Natural killer cell treated with Interleukin-12 subunit alpha and Interleukin-12 subunit beta and Interleukin-15 and Interleukin-18, amount 100 ng/mL, for 72 hours (primary cell): ENCODE measurements at regions not wholly inside any gene's neighbourhood (a gene's known extent, or its start where the extent isn't known, plus 50 kb on each side); places are given as distances from the start of the nearest gene placed in this dataset.
A peak's percentile ranks its signal among the peaks of the same experiment; 100 is the strongest.
"Not testable (repeated sequence)": the region's sequence is repeated elsewhere in the genome, so short reads cannot be mapped to it uniquely, and the experiment has no call there.

Source experiments
- ATAC-seq, 2 donors: fragments of 150-1000 bp; cut with Tn5 transposase in 1 of 2; sonication (Bioruptor Pico), chemical (Tn5 transposase) in 1 of 2; 2 replicates each; pipeline ENCODE4 v1.10.0; 2021
- DNase-seq: peaks from one replicate; pipeline ENCODE4 v3.0.0; 2022; ENCODE audit warnings: low spot score
- H3K27ac Mint-ChIP-seq, 2 donors: 1 replicate in 1 of 2; 2 replicates in 1 of 2; pipeline ENCODE4 v1.8.0; 2022; ENCODE audit warnings: mixed read lengths in 2 of 2, mild to moderate bottlenecking in 1 of 2, moderate library complexity in 1 of 2
- H3K27me3 Mint-ChIP-seq, 2 donors: 1 replicate in 1 of 2; 2 replicates in 1 of 2; pipeline ENCODE4 v1.8.0; 2022; ENCODE audit warnings: mixed read lengths in 2 of 2
- H3K36me3 Mint-ChIP-seq: one replicate; pipeline ENCODE4 v1.8.0; 2022; ENCODE audit warnings: mixed read lengths
- H3K4me1 Mint-ChIP-seq, 2 donors: 1 replicate in 1 of 2; 2 replicates in 1 of 2; pipeline ENCODE4 v1.8.0; 2022; ENCODE audit warnings: low read depth in 2 of 2, mixed read lengths in 2 of 2, mild to moderate bottlenecking in 1 of 2
- H3K4me3 Mint-ChIP-seq: one replicate; pipeline ENCODE4 v1.8.0; 2022; ENCODE audit warnings: mixed read lengths
- H3K9me3 Mint-ChIP-seq: 2 replicates; pipeline ENCODE4 v1.8.0; 2022; ENCODE audit warnings: mixed read lengths

GRCh38 chr12:75699728-75700496 lies 188.5 kb upstream of the KRR1 start:
- Mint-ChIP-seq H3K27me3 (peaks cover 0 to 3% of the 10 kb centered on the region in 2 donors), H3K9me3 (no peaks in the 10 kb centered on the region), H3K4me3 (no peak overlapping the region), H3K27ac (no peak overlapping the region), H3K4me1 (peaks cover 7 to 12% of the 10 kb centered on the region in 2 donors), H3K36me3 (no peaks in the 10 kb centered on the region)
- no peak for DNase-seq
- no peak for ATAC-seq

- H3K9me3 Mint-ChIP-seq, result no peaks in the 10 kb centered on the region
- no peak overlapping the region for H3K4me3 Mint-ChIP-seq
- peaks cover under 1 to 7% of the 10 kb centered on the region in 2 donors for H3K27me3 Mint-ChIP-seq
- DNase-seq (no peak), ATAC-seq (no peak)
- no peaks in the 10 kb centered on the region for H3K36me3 Mint-ChIP-seq
- H3K27ac Mint-ChIP-seq, result no peak overlapping the region
- H3K4me1 Mint-ChIP-seq, result peaks cover 7 to 12% of the 10 kb centered on the region in 2 donors
Measured at GRCh38 chr12:75699251-75699650, 187.8 kb upstream of the KRR1 start.

GRCh38 chr12:75698052-75698451 lies 186.6 kb upstream of the KRR1 start:
- DNase-seq (no peak), ATAC-seq (no peak)
- no peak overlapping the region for H3K27ac Mint-ChIP-seq
- H3K4me1 Mint-ChIP-seq, result peaks cover 7 to 12% of the 10 kb centered on the region in 2 donors
- H3K36me3 Mint-ChIP-seq, result no peaks in the 10 kb centered on the region
- H3K4me3 Mint-ChIP-seq, result no peak overlapping the region
- H3K27me3 Mint-ChIP-seq, result peaks cover 6 to 9% of the 10 kb centered on the region in 2 donors
- no peaks in the 10 kb centered on the region for H3K9me3 Mint-ChIP-seq

GRCh38 chr12:75695926-75696325 lies 184.5 kb upstream of the KRR1 start:
- DNase-seq (no peak), ATAC-seq (no peak)
- no peak overlapping the region for H3K4me3 Mint-ChIP-seq
- H3K27me3 Mint-ChIP-seq, result peaks cover 8 to 18% of the 10 kb centered on the region in 2 donors
- no peak overlapping the region for H3K27ac Mint-ChIP-seq
- no peaks in the 10 kb centered on the region for H3K9me3 Mint-ChIP-seq
- H3K4me1 Mint-ChIP-seq, result peaks cover 7 to 12% of the 10 kb centered on the region in 2 donors
- no peaks in the 10 kb centered on the region for H3K36me3 Mint-ChIP-seq

- H3K36me3 Mint-ChIP-seq, result no peaks in the 10 kb centered on the region
- H3K4me1 Mint-ChIP-seq, result peaks cover 7 to 12% of the 10 kb centered on the region in 2 donors
- H3K9me3 Mint-ChIP-seq, result no peaks in the 10 kb centered on the region
- no peak overlapping the region for H3K4me3 Mint-ChIP-seq
- peaks cover 8 to 18% of the 10 kb centered on the region in 2 donors for H3K27me3 Mint-ChIP-seq
- ATAC-seq (no peak), DNase-seq (no peak)
- peak overlapping the region in 1 of 2 donors; percentile 5 for H3K27ac Mint-ChIP-seq
Measured at GRCh38 chr12:75694534-75695268, 183.3 kb upstream of the KRR1 start.

- Mint-ChIP-seq H3K4me1 (peaks cover 7 to 12% of the 10 kb centered on the region in 2 donors), H3K36me3 (no peaks in the 10 kb centered on the region), H3K27me3 (peaks cover 8 to 18% of the 10 kb centered on the region in 2 donors), H3K4me3 (no peak overlapping the region), H3K9me3 (no peaks in the 10 kb centered on the region), H3K27ac (no peak overlapping the region)
- ATAC-seq (no peak), DNase-seq (no peak)
Measured at GRCh38 chr12:75692876-75693275, 181.5 kb upstream of the KRR1 start.

GRCh38 chr12:75690296-75690955 lies 179.0 kb upstream of the KRR1 start:
- Mint-ChIP-seq H3K4me3 (no peak overlapping the region), H3K4me1 (no peaks in the 10 kb centered on the region), H3K36me3 (no peaks in the 10 kb centered on the region), H3K27ac (no peak overlapping the region), H3K27me3 (peaks cover 8 to 18% of the 10 kb centered on the region in 2 donors), H3K9me3 (no peaks in the 10 kb centered on the region)
- no peak for ATAC-seq
- no peak for DNase-seq

GRCh38 chr12:75686233-75686632 lies 174.8 kb upstream of the KRR1 start:
- H3K36me3 Mint-ChIP-seq, H3K27ac Mint-ChIP-seq, DNase-seq, H3K4me3 Mint-ChIP-seq, H3K9me3 Mint-ChIP-seq, H3K4me1 Mint-ChIP-seq, ATAC-seq, H3K27me3 Mint-ChIP-seq: not testable (repeated sequence)

GRCh38 chr12:75685617-75686225 lies 174.3 kb upstream of the KRR1 start:
- Mint-ChIP-seq H3K9me3 (no peaks in the 10 kb centered on the region), H3K27ac (no peak overlapping the region), H3K4me1 (peaks cover 0 to 3% of the 10 kb centered on the region in 2 donors), H3K36me3 (peaks cover 7% of the 10 kb centered on the region), H3K4me3 (no peak overlapping the region), H3K27me3 (peaks cover 0 to 4% of the 10 kb centered on the region in 2 donors)
- DNase-seq, result no peak
- ATAC-seq, result no peak

GRCh38 chr12:75684678-75685616 lies 173.5 kb upstream of the KRR1 start:
- no peak overlapping the region for H3K4me3 Mint-ChIP-seq
- H3K27me3 Mint-ChIP-seq, result peaks cover 0 to 4% of the 10 kb centered on the region in 2 donors
- no peak overlapping the region for H3K27ac Mint-ChIP-seq
- peaks cover 7% of the 10 kb centered on the region for H3K36me3 Mint-ChIP-seq
- H3K9me3 Mint-ChIP-seq, result no peaks in the 10 kb centered on the region
- H3K4me1 Mint-ChIP-seq, result peaks cover 0 to 3% of the 10 kb centered on the region in 2 donors
- ATAC-seq, result no peak
- no peak for DNase-seq

GRCh38 chr12:75683995-75684586 lies 172.7 kb upstream of the KRR1 start:
- not testable (repeated sequence) for H3K4me3 Mint-ChIP-seq, H3K36me3 Mint-ChIP-seq, ATAC-seq, H3K9me3 Mint-ChIP-seq, H3K27ac Mint-ChIP-seq, H3K4me1 Mint-ChIP-seq, DNase-seq, H3K27me3 Mint-ChIP-seq

GRCh38 chr12:75683220-75683619 lies 171.8 kb upstream of the KRR1 start:
- Mint-ChIP-seq H3K4me3 (no peak overlapping the region), H3K36me3 (peaks cover 7% of the 10 kb centered on the region), H3K4me1 (peaks cover 0 to 3% of the 10 kb centered on the region in 2 donors), H3K27me3 (peaks cover 0 to 4% of the 10 kb centered on the region in 2 donors), H3K9me3 (no peaks in the 10 kb centered on the region), H3K27ac (no peak overlapping the region)
- ATAC-seq (no peak), DNase-seq (no peak)
